ENCODE measurements at regions not wholly inside any gene's neighbourhood (a gene's known extent, or its start where the extent isn't known, plus 50 kb on each side); places are given as distances from the start of the nearest gene placed in this dataset.
"Not testable (repeated sequence)": the region's sequence is repeated elsewhere in the genome, so short reads cannot be mapped to it uniquely, and the experiment has no call there.

- DNase-seq (ENCODE audit: low spot score), result no peak
- ATAC-seq (ENCODE audit: low FRiP score), result no peak
- no peak for TF ChIP-seq CTCF (IDR thresholded peaks at IDR 0.05)
Measured at GRCh38 chr7:112930787-112931186, 140.6 kb upstream of the TMEM168 start.

GRCh38 chr7:112929421-112929820 is 139.2 kb upstream of the TMEM168 start:
- TF ChIP-seq CTCF (IDR thresholded peaks at IDR 0.05), result no peak
- DNase-seq (ENCODE audit: low spot score) (no peak), ATAC-seq (ENCODE audit: low FRiP score) (no peak)

- no peak for TF ChIP-seq CTCF (IDR thresholded peaks at IDR 0.05)
- ATAC-seq (ENCODE audit: low FRiP score), result no peak
- no peak for DNase-seq (ENCODE audit: low spot score)
Measured at GRCh38 chr7:112926018-112926417, 135.8 kb upstream of the TMEM168 start.

GRCh38 chr7:112922546-112922945 is 132.4 kb upstream of the TMEM168 start:
- ATAC-seq (ENCODE audit: low FRiP score); DNase-seq (ENCODE audit: low spot score): not testable (repeated sequence)

GRCh38 chr7:112916431-112916830 is 126.2 kb upstream of the TMEM168 start:
- DNase-seq (ENCODE audit: low spot score); ATAC-seq (ENCODE audit: low FRiP score): not testable (repeated sequence)

GRCh38 chr7:112908086-112908485 is 117.9 kb upstream of the TMEM168 start:
- ATAC-seq (ENCODE audit: low FRiP score), result no peak
- no peak for TF ChIP-seq CTCF (IDR thresholded peaks at IDR 0.05)
- no peak for DNase-seq (ENCODE audit: low spot score)

- no peak for DNase-seq (ENCODE audit: low spot score)
- no peak for TF ChIP-seq CTCF (IDR thresholded peaks at IDR 0.05)
- ATAC-seq (ENCODE audit: low FRiP score), result no peak
Measured at GRCh38 chr7:112907658-112908057, 117.5 kb upstream of the TMEM168 start.

- DNase-seq (ENCODE audit: low spot score) (no peak), ATAC-seq (ENCODE audit: low FRiP score) (no peak)
- TF ChIP-seq CTCF (IDR thresholded peaks at IDR 0.05), result no peak
Measured at GRCh38 chr7:112905950-112906349, 115.8 kb upstream of the TMEM168 start.
